GM12874 (cell line): ENCODE measurements at regions not wholly inside any gene's neighbourhood (a gene's known extent, or its start where the extent isn't known, plus 50 kb on each side); places are given as distances from the start of the nearest gene placed in this dataset.

ENCODE experiments used
- TF ChIP-seq, protein P1 (sequence below): IDR thresholded peaks from 2 replicates; pipeline ENCODE4 v1.5.1; 2011; ENCODE audit warnings: low read depth, mild to moderate bottlenecking, control low read depth, low read length, moderate library complexity; ENCODE audit not compliant: insufficient read depth

DNA sequence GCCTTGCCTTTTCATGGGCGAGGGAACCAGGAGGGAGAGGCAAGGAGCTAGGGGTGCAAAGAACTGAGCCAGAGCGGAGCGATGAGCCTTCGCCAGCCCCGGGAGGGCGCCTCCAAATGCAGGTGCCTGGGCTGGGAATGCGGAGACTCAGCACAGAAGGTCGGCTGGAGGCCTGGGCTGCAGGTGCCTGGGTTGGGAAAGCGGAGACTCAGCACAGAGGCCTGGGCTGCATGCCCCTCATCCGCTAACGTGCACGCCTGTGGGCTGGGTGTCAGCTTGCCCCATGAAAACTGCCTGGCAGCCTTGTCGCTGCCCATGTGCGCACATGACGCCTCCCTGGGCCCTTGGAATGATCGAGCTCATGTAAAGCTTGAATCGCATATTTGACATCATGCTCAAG, 51.8 kb downstream of the POM121L12 start:
- TF ChIP-seq, protein P1, sequence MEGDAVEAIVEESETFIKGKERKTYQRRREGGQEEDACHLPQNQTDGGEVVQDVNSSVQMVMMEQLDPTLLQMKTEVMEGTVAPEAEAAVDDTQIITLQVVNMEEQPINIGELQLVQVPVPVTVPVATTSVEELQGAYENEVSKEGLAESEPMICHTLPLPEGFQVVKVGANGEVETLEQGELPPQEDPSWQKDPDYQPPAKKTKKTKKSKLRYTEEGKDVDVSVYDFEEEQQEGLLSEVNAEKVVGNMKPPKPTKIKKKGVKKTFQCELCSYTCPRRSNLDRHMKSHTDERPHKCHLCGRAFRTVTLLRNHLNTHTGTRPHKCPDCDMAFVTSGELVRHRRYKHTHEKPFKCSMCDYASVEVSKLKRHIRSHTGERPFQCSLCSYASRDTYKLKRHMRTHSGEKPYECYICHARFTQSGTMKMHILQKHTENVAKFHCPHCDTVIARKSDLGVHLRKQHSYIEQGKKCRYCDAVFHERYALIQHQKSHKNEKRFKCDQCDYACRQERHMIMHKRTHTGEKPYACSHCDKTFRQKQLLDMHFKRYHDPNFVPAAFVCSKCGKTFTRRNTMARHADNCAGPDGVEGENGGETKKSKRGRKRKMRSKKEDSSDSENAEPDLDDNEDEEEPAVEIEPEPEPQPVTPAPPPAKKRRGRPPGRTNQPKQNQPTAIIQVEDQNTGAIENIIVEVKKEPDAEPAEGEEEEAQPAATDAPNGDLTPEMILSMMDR: no peak

- TF ChIP-seq, protein P1: no peak
Observed at GRCh38 chr7:53094191-53094590, 58.8 kb downstream of the POM121L12 start.

GRCh38 chr7:53094827-53095226, 59.4 kb downstream of the POM121L12 start:
- TF ChIP-seq, protein P1: no peak

DNA sequence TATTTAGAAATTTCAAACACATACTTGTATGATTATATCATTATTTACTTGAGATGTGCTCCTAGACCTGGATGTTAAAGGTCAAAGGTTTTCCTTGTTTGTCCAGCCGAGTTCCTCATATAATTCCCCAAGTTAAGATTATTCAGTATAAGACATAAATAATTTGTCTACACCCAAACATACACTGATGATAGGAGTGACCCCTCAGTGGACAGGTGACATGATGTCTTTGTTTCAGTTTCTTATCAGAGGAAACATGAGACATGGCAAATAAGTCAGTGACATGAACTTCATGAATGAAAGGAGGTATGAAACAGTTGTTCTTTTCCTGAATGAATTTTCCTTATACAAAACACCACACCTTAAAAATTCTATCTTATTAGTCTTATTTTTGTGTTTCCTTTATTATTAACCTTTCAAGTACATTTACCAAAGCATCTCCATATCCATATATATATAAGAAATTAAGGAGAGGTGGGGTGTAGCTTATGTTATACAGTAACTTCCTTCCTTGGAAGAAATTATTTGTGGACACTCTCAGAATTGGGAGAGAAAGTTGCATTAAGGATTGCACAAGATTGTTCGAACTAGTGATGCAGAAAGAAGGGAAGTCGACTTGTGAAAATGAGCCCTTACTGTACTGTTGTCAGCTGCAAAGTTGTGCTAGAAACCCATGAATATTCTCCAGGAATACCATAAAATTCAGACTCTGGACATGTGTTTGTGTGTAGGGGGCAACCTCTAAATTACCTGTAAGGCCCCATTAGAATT, 60.5 kb downstream of the POM121L12 start:
- TF ChIP-seq, protein P1: no peak

DNA sequence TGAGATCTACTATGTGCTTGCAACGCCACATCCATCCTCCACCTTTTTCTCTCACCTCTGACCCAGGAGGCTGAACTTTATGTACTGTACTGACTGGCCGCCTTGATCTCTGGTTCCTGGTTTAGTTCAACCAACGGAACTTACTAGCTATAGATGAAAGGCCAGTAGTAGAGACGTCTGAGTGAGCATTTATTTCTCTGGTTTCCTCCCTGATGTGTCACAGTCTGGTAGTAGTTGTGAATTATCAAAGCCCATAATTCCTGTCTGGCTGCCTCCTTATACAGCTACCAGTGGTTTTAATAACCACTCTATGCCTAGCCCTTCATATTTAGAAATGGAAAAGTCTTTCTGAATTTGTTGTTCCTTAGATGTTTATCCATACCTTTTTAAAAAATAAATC, 64.7 kb downstream of the POM121L12 start:
- TF ChIP-seq, protein P1: no peak

GRCh38 chr7:53101026-53101425, 65.6 kb downstream of the POM121L12 start:
- TF ChIP-seq, protein P1: no peak

- TF ChIP-seq, protein P1: no peak
Observed at GRCh38 chr7:53110425-53110824, 75.0 kb downstream of the POM121L12 start.
